H1 (cell line): ENCODE measurements at regions not wholly inside any gene's neighbourhood (a gene's known extent, or its start where the extent isn't known, plus 50 kb on each side); places are given as distances from the start of the nearest gene placed in this dataset.

ENCODE experiments used
- CTCF ChIA-PET: fragments of 300-600 bp; sonication (Branson Sonifier 250); formaldehyde crosslinking; loops from one replicate; lab custom pipeline; 2021; ENCODE audit not compliant: partially characterized antibody; lab: Charles Lee
- POLR2A ChIA-PET: fragments of 300-600 bp; sonication (Branson Sonifier 250); formaldehyde crosslinking; loops from one replicate; lab custom pipeline; 2021; ENCODE audit warnings: inconsistent platforms; ENCODE audit not compliant: partially characterized antibody; lab: Charles Lee
- DNase-seq, 2 experiments: peaks; one replicate each; pipeline versions ENCODE4 v3.0.0 to v3.0.0-alpha.2; 2010 to 2022; ENCODE audit warnings: low spot score in 2 of 2, low read depth in 1 of 2, mixed read lengths in 1 of 2
- FAIRE-seq: peaks from 2 replicates; lab custom pipeline; 2011; peaks lifted over from hg19 to GRCh38; lab: Jason Lieb, UNC
- H2AFZ ChIP-seq: 2 replicates; pipeline ENCODE4 v1.8.1; 2012; ENCODE audit warnings: low read length, inconsistent platforms
- H2AK5ac ChIP-seq: 2 replicates; pipeline ENCODE4 v1.6.1; 2013; ENCODE audit warnings: low read depth, low read length
- H2BK120ac ChIP-seq: replicated peaks from 2 replicates; pipeline ENCODE3; 2013; ENCODE audit warnings: low read depth, low read length, inconsistent platforms
- H2BK12ac ChIP-seq: 2 replicates; pipeline ENCODE4 v1.6.1; 2013; ENCODE audit warnings: low read depth, low read length
- H2BK15ac ChIP-seq: 2 replicates; pipeline ENCODE4 v1.6.1; 2013; ENCODE audit warnings: low read length
- H2BK20ac ChIP-seq: 2 replicates; pipeline ENCODE4 v1.6.1; 2013; ENCODE audit warnings: low read length
- H2BK5ac ChIP-seq: 2 replicates; pipeline ENCODE4 v1.6.1; 2013; ENCODE audit warnings: low read depth, low read length
- H3K14ac ChIP-seq: 2 replicates; pipeline ENCODE4 v1.6.1; 2013; ENCODE audit warnings: inconsistent platforms; ENCODE audit not compliant: insufficient read length
- H3K18ac ChIP-seq: 2 replicates; pipeline ENCODE4 v1.6.1; 2013; ENCODE audit warnings: low read length; ENCODE audit errors: extremely low read depth
- H3K23ac ChIP-seq: 2 replicates; pipeline ENCODE4 v1.6.1; 2013; ENCODE audit warnings: inconsistent platforms; ENCODE audit not compliant: insufficient read length
- H3K23me2 ChIP-seq: 2 replicates; pipeline ENCODE4 v1.6.1; 2013; ENCODE audit warnings: low read depth, low read length
- H3K27ac ChIP-seq: 2 replicates; pipeline ENCODE4 v1.6.1; 2011; ENCODE audit warnings: low read depth, low read length, inconsistent platforms
- H3K27me3 ChIP-seq, 4 experiments: replicated peaks in 1 of 4; 1 replicate in 1 of 4; 2 replicates in 3 of 4; pipeline versions ENCODE4 v1.6.1 to v1.8.1; 2011 to 2013; ENCODE audit warnings: low read length in 3 of 4, mild to moderate bottlenecking in 3 of 4, inconsistent platforms in 2 of 4, mixed read lengths in 2 of 4, moderate library complexity in 1 of 4; ENCODE audit not compliant: control insufficient read depth in 3 of 4, insufficient read depth in 3 of 4; ENCODE audit errors: extremely low read depth in 1 of 4
- H3K36me3 ChIP-seq, 4 experiments: 2 replicates each; pipeline versions ENCODE4 v1.6.1 to v1.8.1; 2011 to 2013; ENCODE audit warnings: mild to moderate bottlenecking in 4 of 4, low read length in 3 of 4, moderate library complexity in 2 of 4, control low read depth in 1 of 4, inconsistent platforms in 1 of 4; ENCODE audit not compliant: insufficient read depth in 4 of 4, control insufficient read depth in 2 of 4
- H3K4ac ChIP-seq: replicated peaks from 2 replicates; pipeline ENCODE3; 2013; ENCODE audit warnings: low read length, low read depth, mixed read lengths, inconsistent platforms; ENCODE audit not compliant: insufficient read length
- H3K4me1 ChIP-seq, 4 experiments: replicated peaks in 1 of 4; 1 replicate in 1 of 4; 2 replicates in 3 of 4; pipeline versions ENCODE4 v1.6.1 to v1.8.1; 2011 to 2013; ENCODE audit warnings: low read length in 3 of 4, inconsistent platforms in 2 of 4, mixed read lengths in 1 of 4; ENCODE audit not compliant: insufficient read depth in 4 of 4, control insufficient read depth in 3 of 4
- H3K4me2 ChIP-seq, 2 experiments: 2 replicates each; pipeline versions ENCODE4 v1.6.1 to v1.8.1; 2011 to 2013; ENCODE audit warnings: low read depth in 2 of 2, low read length in 2 of 2, control low read depth in 1 of 2, inconsistent platforms in 1 of 2, mild to moderate bottlenecking in 1 of 2; ENCODE audit not compliant: insufficient read depth in 1 of 2
- H3K4me3 ChIP-seq, 4 experiments: fragments of 200-600, 300-600 bp in 1 of 4; sonication (generic), shearing (Covaris generic), sonication (Bioruptor Twin) in 1 of 4; 2 replicates each; pipeline versions ENCODE4 v1.5.1 to v1.8.1; 2011 to 2016; ENCODE audit warnings: low read length in 4 of 4, low read depth in 3 of 4, control low read depth in 2 of 4, inconsistent platforms in 2 of 4, mild to moderate bottlenecking in 2 of 4, mixed read lengths in 1 of 4, moderate library complexity in 1 of 4; ENCODE audit not compliant: insufficient read depth in 2 of 4; ENCODE audit errors: extremely low read depth in 1 of 4
- H3K56ac ChIP-seq: replicated peaks from 2 replicates; pipeline ENCODE3; 2013; ENCODE audit warnings: low read depth, mild to moderate bottlenecking, mixed read lengths, low read length, inconsistent platforms; ENCODE audit not compliant: insufficient read length
- H3K79me1 ChIP-seq: 2 replicates; pipeline ENCODE4 v1.6.1; 2013; ENCODE audit warnings: low read depth, low read length, control low read depth
- H3K79me2 ChIP-seq, 2 experiments: 2 replicates each; pipeline versions ENCODE4 v1.6.1 to v1.8.1; 2012 to 2013; ENCODE audit warnings: low read length in 2 of 2, mild to moderate bottlenecking in 2 of 2, inconsistent platforms in 1 of 2; ENCODE audit not compliant: insufficient read depth in 2 of 2, control insufficient read depth in 1 of 2
- H3K9ac ChIP-seq, 4 experiments: replicated peaks in 1 of 4; 1 replicate in 1 of 4; 2 replicates in 3 of 4; pipeline versions ENCODE4 v1.6.1 to v1.8.1; 2011 to 2013; ENCODE audit warnings: low read depth in 3 of 4, low read length in 3 of 4, control low read depth in 2 of 4, mild to moderate bottlenecking in 2 of 4, moderate library complexity in 2 of 4, inconsistent platforms in 1 of 4; ENCODE audit errors: extremely low read depth in 1 of 4
- H3K9me3 ChIP-seq, 2 experiments: 2 replicates each; pipeline versions ENCODE4 v1.6.1 to v1.8.1; 2012 to 2013; ENCODE audit warnings: mild to moderate bottlenecking in 2 of 2, moderate library complexity in 2 of 2, control low read depth in 1 of 2, inconsistent platforms in 1 of 2, low read depth in 1 of 2, low read length in 1 of 2, mixed read lengths in 1 of 2; ENCODE audit not compliant: insufficient read depth in 2 of 2
- H4K20me1 ChIP-seq, 2 experiments: replicated peaks in 1 of 2; 2 replicates each; pipeline versions ENCODE3 to v1.8.1; 2011 to 2013; ENCODE audit warnings: inconsistent platforms in 2 of 2, low read length in 2 of 2, mild to moderate bottlenecking in 1 of 2; ENCODE audit not compliant: insufficient read depth in 2 of 2, control insufficient read depth in 1 of 2
- H4K5ac ChIP-seq: 2 replicates; pipeline ENCODE4 v1.6.1; 2013; ENCODE audit warnings: low read length, low read depth, mixed read lengths, inconsistent platforms; ENCODE audit not compliant: insufficient read length
- H4K8ac ChIP-seq: 2 replicates; pipeline ENCODE4 v1.8.0; 2013; ENCODE audit warnings: mild to moderate bottlenecking, moderate library complexity, low read length, inconsistent platforms; ENCODE audit not compliant: insufficient read depth; ENCODE audit errors: extremely low read depth
- H4K91ac ChIP-seq: replicated peaks from 2 replicates; pipeline ENCODE3; 2013; ENCODE audit warnings: low read length, mixed read lengths, inconsistent platforms; ENCODE audit not compliant: insufficient read length
- CBX8 ChIP-seq: fragments of 300-800, 300-1000 bp; sonication (generic); IDR thresholded peaks from 2 replicates; pipeline ENCODE4 v1.7.1; 2016; ENCODE audit warnings: low read depth, low read length, borderline replicate concordance
- CHD1 ChIP-seq: IDR thresholded peaks from 2 replicates; pipeline ENCODE4 v1.6.1; 2012; ENCODE audit warnings: low read depth, low read length, improper control_type of control experiment
- EP300 ChIP-seq, 2 experiments: IDR thresholded peaks; 1 replicate in 1 of 2; 2 replicates in 1 of 2; pipeline ENCODE4 v1.6.1; 2011 to 2012; ENCODE audit warnings: low read depth in 2 of 2, low read length in 2 of 2, mild to moderate bottlenecking in 2 of 2, borderline replicate concordance in 1 of 2, inconsistent platforms in 1 of 2, moderate library complexity in 1 of 2
- HDAC2 ChIP-seq, 2 experiments: fragments of 300-600 bp in 1 of 2; sonication (generic) in 1 of 2; IDR thresholded peaks; 2 replicates each; pipeline ENCODE4 v1.6.1; 2011 to 2012; ENCODE audit warnings: low read depth in 2 of 2, low read length in 2 of 2, mild to moderate bottlenecking in 2 of 2, moderate library complexity in 2 of 2, borderline replicate concordance in 1 of 2, inconsistent platforms in 1 of 2
- KDM4A ChIP-seq: IDR thresholded peaks from one replicate; pipeline ENCODE4 v1.7.1; 2012; ENCODE audit warnings: low read depth, mild to moderate bottlenecking, moderate library complexity, low read length, inconsistent platforms; ENCODE audit not compliant: severe bottlenecking
- RBBP5 ChIP-seq: IDR thresholded peaks from 2 replicates; pipeline ENCODE4 v1.7.1; 2012; ENCODE audit warnings: low read depth, mild to moderate bottlenecking, inconsistent platforms, low read length, moderate library complexity, borderline replicate concordance
- RNF2 ChIP-seq: fragments of 200-900, 300-1000 bp; sonication (generic); IDR thresholded peaks from 2 replicates; pipeline ENCODE4 v1.7.1; 2016; ENCODE audit warnings: borderline replicate concordance, low read depth, mild to moderate bottlenecking, antibody characterized with exemption, low read length; ENCODE audit not compliant: poor library complexity, severe bottlenecking; ENCODE audit errors: missing control alignments
- SP2 ChIP-seq: IDR thresholded peaks from 2 replicates; pipeline ENCODE4 v1.6.1; 2012; ENCODE audit warnings: mild to moderate bottlenecking, low read length, inconsistent platforms
- SUZ12 ChIP-seq: fragments of 200-600 bp; sonication (generic); IDR thresholded peaks from 2 replicates; pipeline ENCODE4 v1.6.1; 2012; ENCODE audit warnings: mild to moderate bottlenecking, inconsistent platforms, low read length, moderate library complexity, mixed read lengths
- TAF7 ChIP-seq: optimal IDR thresholded peaks from 2 replicates; pipeline ENCODE3; 2011; ENCODE audit warnings: low read depth, mild to moderate bottlenecking, inconsistent platforms, low read length, moderate library complexity, borderline replicate concordance
- TEAD4 ChIP-seq: IDR thresholded peaks from 2 replicates; pipeline ENCODE4 v1.6.1; 2012; ENCODE audit warnings: low read depth, low read length, inconsistent platforms, mixed read lengths
- YY1 ChIP-seq: IDR thresholded peaks from 2 replicates; pipeline ENCODE4 v1.6.1; 2011; ENCODE audit warnings: low read depth, mild to moderate bottlenecking, low read length
- WGBS, 2 experiments: shearing (Covaris generic) in 1 of 2; methylation state at CpG; one replicate each; pipeline versions ENCODE4 v1.1.6 to v1.1.7; 2013 to 2015; ENCODE audit warnings: low lambda C conversion rate in 2 of 2, mixed read lengths in 2 of 2, inconsistent platforms in 1 of 2, low coverage in 1 of 2, missing lambda C conversion rate in 1 of 2; ENCODE audit not compliant: insufficient replicate concordance in 2 of 2, insufficient coverage in 1 of 2, insufficient read length in 1 of 2; ENCODE audit errors: extremely low coverage in 1 of 2, missing lambda C conversion rate in 1 of 2; 5-methylcytosine and 5-hydroxymethylcytosine counted together

GRCh38 chr1:106926803-106927582, 129.5 kb upstream of the PRMT6 start:
- no peak overlapping the region for H3K4me2 ChIP-seq
- no peak overlapping the region for H2BK12ac ChIP-seq
- no peak overlapping the region for H2BK5ac ChIP-seq
- H3K14ac ChIP-seq: no peak overlapping the region
- POLR2A ChIA-PET: no interaction called here
- H4K91ac ChIP-seq: no peak overlapping the region
- H3K9me3 ChIP-seq: no peaks in the 10 kb centered on the region
- H3K79me1 ChIP-seq: no peaks in the 10 kb centered on the region
- WGBS, 2 experiments: 84% methylated on average over 5 of the region's 5 CpGs; no CpG with 5 or more reads in 1 of the 2 experiments
- H3K23me2 ChIP-seq: no peaks in the 10 kb centered on the region
- no peaks in the 10 kb centered on the region for H3K36me3 ChIP-seq
- H4K8ac ChIP-seq: no peak overlapping the region
- no peaks in the 10 kb centered on the region for H4K20me1 ChIP-seq
- no peak overlapping the region for H3K18ac ChIP-seq
- H3K4ac ChIP-seq: no peak overlapping the region
- CTCF ChIA-PET: interaction anchor here (1.3 to 1.5 kb wide), 2 partner anchors 12 to 37 kb away, joined by 3 to 4 read pairs; no protein-coding TSS in a partner anchor
- peaks cover 2 to 4% (median 4%) of the 10 kb centered on the region in 4 experiments; a peak in 2 of 7 replicates for H3K4me1 ChIP-seq
- H3K9ac ChIP-seq: no peak overlapping the region
- no peak overlapping the region; the same call in 1 of the 2 replicates for H2AFZ ChIP-seq
- no peak overlapping the region for H2BK15ac ChIP-seq
- no peak overlapping the region for H2BK20ac ChIP-seq
- H3K27me3 ChIP-seq: no peaks in the 10 kb centered on the region
- no peak overlapping the region for H3K56ac ChIP-seq
- H3K23ac ChIP-seq: no peak overlapping the region
- no peak overlapping the region for H2BK120ac ChIP-seq
- no peak overlapping the region for H3K27ac ChIP-seq
- FAIRE-seq (no peak), DNase-seq (no peak)
- H4K5ac ChIP-seq: no peak overlapping the region
- H2AK5ac ChIP-seq: no peak overlapping the region
- H3K79me2 ChIP-seq: no peaks in the 10 kb centered on the region
- no peak overlapping the region for H3K4me3 ChIP-seq
- TF ChIP-seq TEAD4 (no peak), EP300 (IDR thresholded peaks at IDR 0.05; ENCODE audit: borderline replicate concordance in 1 of 2, low read depth in 2 of 2, low read length in 2 of 2) (no peak), SP2 (no peak), HDAC2 (IDR thresholded peaks at IDR 0.05; ENCODE audit: borderline replicate concordance in 1 of 2, low read depth in 2 of 2, low read length in 2 of 2) (no peak), SUZ12 (no peak), CBX8 (no peak), CHD1 (no peak), RNF2 (no peak), TAF7 (no peak), YY1 (no peak), KDM4A (no peak), RBBP5 (no peak)
